ENCODE measurements at regions not wholly inside any gene's neighbourhood (a gene's known extent, or its start where the extent isn't known, plus 50 kb on each side); places are given as distances from the start of the nearest gene placed in this dataset.

DNA sequence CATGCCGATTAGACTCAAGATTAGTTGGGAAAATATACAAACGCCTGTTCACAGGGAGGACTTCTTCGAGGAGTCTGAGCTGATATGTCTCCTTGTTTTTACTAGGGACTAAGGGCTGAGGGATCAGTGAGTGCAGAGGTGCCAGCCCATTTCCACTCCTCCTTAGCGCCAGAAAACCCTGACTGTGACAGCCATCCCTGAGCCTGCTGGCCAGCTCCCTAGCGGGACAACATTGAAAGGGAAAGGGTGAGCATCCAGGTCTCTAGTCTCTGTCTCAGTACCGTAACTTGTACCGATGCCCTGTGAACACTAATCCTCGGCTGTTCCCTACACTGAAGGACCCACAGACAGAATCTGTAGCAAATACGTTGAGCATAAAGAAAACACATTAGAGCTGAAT lies 243.4 kb downstream of the WNT5A start:
- no peaks in the 10 kb centered on the region for H3F3A ChIP-seq (ENCODE audit: insufficient read depth, low read length)

DNA sequence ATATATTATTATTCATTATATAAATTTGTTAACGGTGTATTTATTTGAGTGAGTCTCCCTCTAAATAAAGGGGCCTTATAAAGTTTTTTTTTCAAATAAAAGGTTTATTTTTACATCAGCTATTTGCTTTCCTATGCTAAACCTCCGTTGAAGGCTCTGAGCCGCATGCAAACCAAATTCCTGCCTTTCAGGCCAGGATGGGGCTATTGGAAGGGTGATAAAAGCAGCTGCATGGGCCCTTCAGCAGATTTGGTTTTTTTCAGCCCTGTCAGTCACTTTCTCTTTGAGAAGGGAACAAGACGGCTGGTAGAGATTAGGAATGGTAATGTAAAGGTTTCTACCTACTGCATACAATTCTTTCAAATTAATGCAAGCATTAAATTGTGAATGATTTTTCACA lies 244.2 kb downstream of the WNT5A start:
- Histone ChIP-seq H3K27me3 (replicated peaks; ENCODE audit: insufficient read depth, low read length) (no peaks in the 10 kb centered on the region), H2AFZ (ENCODE audit: low read length) (no peak overlapping the region), H3K9me3 (replicated peaks; ENCODE audit: insufficient read depth, low read length) (no peaks in the 10 kb centered on the region), H3K4me1 (ENCODE audit: low read length) (no peaks in the 10 kb centered on the region), H3K4me3 (ENCODE audit: low read length) (no peak overlapping the region), H3K9me2 (replicated peaks; ENCODE audit: insufficient read depth, low read length) (no peaks in the 10 kb centered on the region), H3F3A (ENCODE audit: insufficient read depth, low read length) (no peaks in the 10 kb centered on the region), H3K4me2 (ENCODE audit: low read depth, low read length) (no peak overlapping the region), H3K36me3 (replicated peaks; ENCODE audit: insufficient read depth, low read length) (no peaks in the 10 kb centered on the region), H4K20me1 (ENCODE audit: insufficient read depth, low read length) (no peaks in the 10 kb centered on the region), H3K9ac (ENCODE audit: low read length) (no peak overlapping the region), H3K27ac (ENCODE audit: low read length) (no peak overlapping the region), H3K79me2 (ENCODE audit: low read length) (no peaks in the 10 kb centered on the region)
- no peak for TF ChIP-seq EZH2 (optimal IDR thresholded peaks at IDR 0.05; ENCODE audit: low read depth, low read length)
- no peak for TF ChIP-seq EZH2phosphoT487 (IDR thresholded peaks at IDR 0.05; ENCODE audit: low read length)
- TF ChIP-seq, protein P1, sequence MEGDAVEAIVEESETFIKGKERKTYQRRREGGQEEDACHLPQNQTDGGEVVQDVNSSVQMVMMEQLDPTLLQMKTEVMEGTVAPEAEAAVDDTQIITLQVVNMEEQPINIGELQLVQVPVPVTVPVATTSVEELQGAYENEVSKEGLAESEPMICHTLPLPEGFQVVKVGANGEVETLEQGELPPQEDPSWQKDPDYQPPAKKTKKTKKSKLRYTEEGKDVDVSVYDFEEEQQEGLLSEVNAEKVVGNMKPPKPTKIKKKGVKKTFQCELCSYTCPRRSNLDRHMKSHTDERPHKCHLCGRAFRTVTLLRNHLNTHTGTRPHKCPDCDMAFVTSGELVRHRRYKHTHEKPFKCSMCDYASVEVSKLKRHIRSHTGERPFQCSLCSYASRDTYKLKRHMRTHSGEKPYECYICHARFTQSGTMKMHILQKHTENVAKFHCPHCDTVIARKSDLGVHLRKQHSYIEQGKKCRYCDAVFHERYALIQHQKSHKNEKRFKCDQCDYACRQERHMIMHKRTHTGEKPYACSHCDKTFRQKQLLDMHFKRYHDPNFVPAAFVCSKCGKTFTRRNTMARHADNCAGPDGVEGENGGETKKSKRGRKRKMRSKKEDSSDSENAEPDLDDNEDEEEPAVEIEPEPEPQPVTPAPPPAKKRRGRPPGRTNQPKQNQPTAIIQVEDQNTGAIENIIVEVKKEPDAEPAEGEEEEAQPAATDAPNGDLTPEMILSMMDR (IDR thresholded peaks at IDR 0.05; ENCODE audit: low read length) = no peak
- DNase-seq = no peak

More for the DNA sequence above, 243.4 kb downstream of the WNT5A start:
- H3K27me3 ChIP-seq (replicated peaks; ENCODE audit: insufficient read depth, low read length) = no peaks in the 10 kb centered on the region
- no peak overlapping the region for H3K4me3 ChIP-seq (ENCODE audit: low read length)
- no peaks in the 10 kb centered on the region for H4K20me1 ChIP-seq (ENCODE audit: insufficient read depth, low read length)
- no peaks in the 10 kb centered on the region for H3K36me3 ChIP-seq (replicated peaks; ENCODE audit: insufficient read depth, low read length)
- TF ChIP-seq, protein P1 (IDR thresholded peaks at IDR 0.05; ENCODE audit: low read length) = no peak
- TF ChIP-seq EZH2 (optimal IDR thresholded peaks at IDR 0.05; ENCODE audit: low read depth, low read length) (no peak), EZH2phosphoT487 (IDR thresholded peaks at IDR 0.05; ENCODE audit: low read length) (no peak)
- H3K4me2 ChIP-seq (ENCODE audit: low read depth, low read length) = no peak overlapping the region
- no peaks in the 10 kb centered on the region for H3K79me2 ChIP-seq (ENCODE audit: low read length)
- DNase-seq = no peak
- no peak overlapping the region for H3K27ac ChIP-seq (ENCODE audit: low read length)
- H3K4me1 ChIP-seq (ENCODE audit: low read length) = no peaks in the 10 kb centered on the region
- no peak overlapping the region for H3K9ac ChIP-seq (ENCODE audit: low read length)
- H2AFZ ChIP-seq (ENCODE audit: low read length) = no peak overlapping the region
- H3K9me2 ChIP-seq (replicated peaks; ENCODE audit: insufficient read depth, low read length) = no peaks in the 10 kb centered on the region
- no peaks in the 10 kb centered on the region for H3K9me3 ChIP-seq (replicated peaks; ENCODE audit: insufficient read depth, low read length)

DNA sequence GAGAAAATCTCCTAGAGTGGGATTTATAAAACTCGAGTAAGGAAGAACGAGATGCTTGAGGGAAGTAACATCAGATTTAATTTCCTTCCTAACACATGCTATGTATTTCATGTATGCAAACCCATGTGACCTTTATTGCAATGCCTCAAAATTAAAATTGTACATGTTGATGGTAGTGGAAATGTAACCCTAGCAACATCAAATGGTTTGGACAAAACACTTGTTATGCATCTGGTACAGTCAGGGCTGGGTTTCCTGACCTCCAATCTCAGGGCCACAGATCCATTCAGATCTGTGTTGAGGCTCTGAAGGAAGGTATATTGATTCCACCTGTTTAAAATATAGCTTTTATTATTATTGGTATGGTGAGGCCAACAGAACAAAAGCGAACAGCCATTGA lies 246.0 kb downstream of the WNT5A start:
- Histone ChIP-seq H3K79me2 (ENCODE audit: low read length) (no peaks in the 10 kb centered on the region), H3K27ac (ENCODE audit: low read length) (no peak overlapping the region), H3K27me3 (replicated peaks; ENCODE audit: insufficient read depth, low read length) (no peaks in the 10 kb centered on the region), H3K4me3 (ENCODE audit: low read length) (no peak overlapping the region), H3K9me2 (replicated peaks; ENCODE audit: insufficient read depth, low read length) (no peaks in the 10 kb centered on the region), H3K9ac (ENCODE audit: low read length) (no peak overlapping the region), H3K4me2 (ENCODE audit: low read depth, low read length) (no peak overlapping the region), H3K4me1 (ENCODE audit: low read length) (no peaks in the 10 kb centered on the region), H3K9me3 (replicated peaks; ENCODE audit: insufficient read depth, low read length) (no peaks in the 10 kb centered on the region), H3F3A (ENCODE audit: insufficient read depth, low read length) (no peaks in the 10 kb centered on the region), H3K36me3 (replicated peaks; ENCODE audit: insufficient read depth, low read length) (no peaks in the 10 kb centered on the region), H2AFZ (ENCODE audit: low read length) (no peak overlapping the region), H4K20me1 (ENCODE audit: insufficient read depth, low read length) (no peaks in the 10 kb centered on the region)
- no peak for DNase-seq
- TF ChIP-seq EZH2phosphoT487 (IDR thresholded peaks at IDR 0.05; ENCODE audit: low read length) = no peak
- TF ChIP-seq, protein P1 (IDR thresholded peaks at IDR 0.05; ENCODE audit: low read length) = no peak
- no peak for TF ChIP-seq EZH2 (optimal IDR thresholded peaks at IDR 0.05; ENCODE audit: low read depth, low read length)
